ENCODE measurements at regions not wholly inside any gene's neighbourhood (a gene's known extent, or its start where the extent isn't known, plus 50 kb on each side); places are given as distances from the start of the nearest gene placed in this dataset.

DNA sequence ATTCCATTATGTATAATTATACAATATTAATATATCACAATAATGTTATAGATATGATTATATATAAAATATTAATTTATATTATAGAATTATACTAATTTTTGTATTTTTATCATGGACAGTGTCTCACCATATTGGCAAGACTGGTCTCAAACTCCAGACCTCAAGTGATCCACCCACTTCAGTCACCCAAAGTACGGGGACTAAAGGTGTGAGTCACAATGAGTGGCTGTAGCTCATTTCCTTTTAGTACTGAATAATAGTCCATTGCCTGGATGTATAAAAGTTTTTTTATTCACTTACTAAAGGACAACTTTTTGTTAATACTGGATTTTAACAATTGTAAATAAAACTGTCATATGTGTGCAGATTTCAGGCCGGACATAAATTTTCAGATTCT is 417.6 kb upstream of the LINC00305 start:
- H3K9me3 Mint-ChIP-seq, result peaks cover 32% of the 10 kb centered on the region
- no peaks in the 10 kb centered on the region for H3K4me1 Mint-ChIP-seq (ENCODE audit: low read depth)
- no peak overlapping the region for H3K4me3 Mint-ChIP-seq
- H3K27me3 Mint-ChIP-seq (ENCODE audit: low read depth), result no peaks in the 10 kb centered on the region
- DNase-seq (ENCODE audit: low spot score), result no peak
- no peaks in the 10 kb centered on the region for H3K36me3 Mint-ChIP-seq (ENCODE audit: low read depth)
- H3K27ac Mint-ChIP-seq, result no peak overlapping the region

GRCh38 chr18:64562651-64563050 is 413.8 kb upstream of the LINC00305 start:
- H3K4me3 Mint-ChIP-seq, result no peak overlapping the region
- no peak overlapping the region for H3K27ac Mint-ChIP-seq
- H3K4me1 Mint-ChIP-seq (ENCODE audit: low read depth), result no peaks in the 10 kb centered on the region
- no peaks in the 10 kb centered on the region for H3K36me3 Mint-ChIP-seq (ENCODE audit: low read depth)
- H3K27me3 Mint-ChIP-seq (ENCODE audit: low read depth), result no peaks in the 10 kb centered on the region
- no peak for DNase-seq (ENCODE audit: low spot score)
- H3K9me3 Mint-ChIP-seq, result peaks cover 28% of the 10 kb centered on the region

- Mint-ChIP-seq H3K27me3 (ENCODE audit: low read depth) (no peaks in the 10 kb centered on the region), H3K9me3 (peaks cover 29% of the 10 kb centered on the region), H3K4me1 (ENCODE audit: low read depth) (no peaks in the 10 kb centered on the region), H3K27ac (no peak overlapping the region), H3K36me3 (ENCODE audit: low read depth) (no peaks in the 10 kb centered on the region), H3K4me3 (no peak overlapping the region)
- no peak for DNase-seq (ENCODE audit: low spot score)
Measured at GRCh38 chr18:64546451-64546850, 397.6 kb upstream of the LINC00305 start.

GRCh38 chr18:64539847-64540246 is 391.0 kb upstream of the LINC00305 start:
- Mint-ChIP-seq H3K4me3 (no peak overlapping the region), H3K27me3 (ENCODE audit: low read depth) (no peaks in the 10 kb centered on the region)

DNA sequence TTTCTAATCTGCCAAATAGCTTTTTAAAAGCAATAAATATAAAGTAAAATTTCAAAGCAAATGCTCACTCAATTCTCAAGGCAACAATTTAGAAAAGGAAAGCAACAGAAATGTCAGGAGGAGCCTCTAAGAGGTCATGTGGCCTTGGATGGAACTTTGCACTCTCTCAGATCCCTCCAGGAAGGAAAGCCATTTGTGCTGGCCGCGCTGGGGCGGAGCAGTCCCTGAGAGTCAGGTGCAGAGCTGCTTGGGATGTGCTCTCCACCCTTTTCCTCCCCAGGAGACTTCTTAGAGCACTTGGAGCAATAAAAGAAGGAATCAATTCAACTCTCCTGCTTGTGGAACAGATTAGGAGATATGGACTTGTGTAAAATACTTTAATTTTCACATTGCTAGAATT is 379.8 kb upstream of the LINC00305 start:
- Mint-ChIP-seq H3K4me3 (no peak overlapping the region), H3K36me3 (ENCODE audit: low read depth) (no peaks in the 10 kb centered on the region), H3K9me3 (peaks cover 33% of the 10 kb centered on the region), H3K27ac (no peak overlapping the region), H3K4me1 (ENCODE audit: low read depth) (no peaks in the 10 kb centered on the region), H3K27me3 (ENCODE audit: low read depth) (no peaks in the 10 kb centered on the region)
- no peak for DNase-seq (ENCODE audit: low spot score)

More at GRCh38 chr18:64539847-64540246, 391.0 kb upstream of the LINC00305 start:
- Mint-ChIP-seq H3K9me3 (peaks cover 36% of the 10 kb centered on the region), H3K36me3 (ENCODE audit: low read depth) (no peaks in the 10 kb centered on the region), H3K27ac (no peak overlapping the region), H3K4me1 (ENCODE audit: low read depth) (no peaks in the 10 kb centered on the region)
- DNase-seq (ENCODE audit: low spot score), result no peak

GRCh38 chr18:64519201-64519600 is 370.3 kb upstream of the LINC00305 start:
- Mint-ChIP-seq H3K9me3 (peaks cover 19% of the 10 kb centered on the region), H3K4me1 (ENCODE audit: low read depth) (no peaks in the 10 kb centered on the region), H3K36me3 (ENCODE audit: low read depth) (no peaks in the 10 kb centered on the region), H3K4me3 (no peak overlapping the region), H3K27me3 (ENCODE audit: low read depth) (no peaks in the 10 kb centered on the region), H3K27ac (no peak overlapping the region)
- DNase-seq (ENCODE audit: low spot score), result no peak

- no peaks in the 10 kb centered on the region for H3K36me3 Mint-ChIP-seq (ENCODE audit: low read depth)
- no peaks in the 10 kb centered on the region for H3K27me3 Mint-ChIP-seq (ENCODE audit: low read depth)
- H3K4me3 Mint-ChIP-seq, result no peak overlapping the region
- no peak for DNase-seq (ENCODE audit: low spot score)
- H3K27ac Mint-ChIP-seq, result no peak overlapping the region
- no peaks in the 10 kb centered on the region for H3K4me1 Mint-ChIP-seq (ENCODE audit: low read depth)
- peaks cover 19% of the 10 kb centered on the region for H3K9me3 Mint-ChIP-seq
Measured at GRCh38 chr18:64518191-64518590, 369.3 kb upstream of the LINC00305 start.

GRCh38 chr18:64513401-64513800 is 364.5 kb upstream of the LINC00305 start:
- DNase-seq (ENCODE audit: low spot score), result no peak
- no peak overlapping the region for H3K27ac Mint-ChIP-seq
- H3K4me1 Mint-ChIP-seq (ENCODE audit: low read depth), result no peaks in the 10 kb centered on the region
- H3K36me3 Mint-ChIP-seq (ENCODE audit: low read depth), result no peaks in the 10 kb centered on the region
- peaks cover 11% of the 10 kb centered on the region for H3K9me3 Mint-ChIP-seq
- no peak overlapping the region for H3K4me3 Mint-ChIP-seq
- no peaks in the 10 kb centered on the region for H3K27me3 Mint-ChIP-seq (ENCODE audit: low read depth)

DNA sequence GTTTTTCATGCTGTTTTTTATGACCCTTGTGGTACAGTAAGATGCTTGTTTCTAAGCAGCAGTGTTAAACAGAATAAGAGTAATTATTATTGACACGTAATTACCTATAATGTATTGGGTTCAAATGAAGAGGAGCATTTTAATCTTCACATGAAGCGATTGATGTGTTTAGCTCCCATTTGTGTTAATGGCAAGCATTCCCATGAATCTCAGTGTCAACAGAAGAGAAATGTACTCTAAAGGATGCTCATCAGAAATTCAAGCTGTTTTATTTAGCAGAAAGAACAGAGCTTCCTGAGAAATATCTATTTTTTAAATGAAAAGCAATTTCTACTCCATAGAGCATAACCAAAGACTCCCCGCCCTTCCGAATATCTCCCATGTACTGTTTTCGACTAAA is 341.3 kb upstream of the LINC00305 start:
- H3K36me3 Mint-ChIP-seq (ENCODE audit: low read depth), result no peaks in the 10 kb centered on the region
- no peak for DNase-seq (ENCODE audit: low spot score)
- no peaks in the 10 kb centered on the region for H3K27me3 Mint-ChIP-seq (ENCODE audit: low read depth)
- H3K27ac Mint-ChIP-seq, result no peak overlapping the region
- H3K4me3 Mint-ChIP-seq, result no peak overlapping the region
- no peaks in the 10 kb centered on the region for H3K4me1 Mint-ChIP-seq (ENCODE audit: low read depth)
- H3K9me3 Mint-ChIP-seq, result peaks cover 8% of the 10 kb centered on the region

DNA sequence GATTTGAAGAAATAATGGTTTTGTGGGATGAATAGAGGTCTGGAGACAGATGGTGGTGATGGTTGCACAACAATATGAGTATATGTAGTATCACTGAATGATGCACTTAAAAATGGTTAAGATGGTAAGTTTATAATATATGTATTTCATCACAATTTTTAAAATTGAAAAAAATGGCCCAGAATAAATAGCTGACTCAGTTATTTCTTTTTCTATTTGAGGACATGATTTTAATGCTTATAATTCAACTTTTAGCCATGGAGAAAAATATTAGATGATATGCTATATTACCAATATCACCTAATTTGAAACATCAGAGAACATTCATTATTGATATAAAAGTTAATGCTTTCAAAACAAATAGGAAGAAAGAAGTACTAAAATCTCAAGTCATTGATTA is 339.8 kb upstream of the LINC00305 start:
- Mint-ChIP-seq H3K4me1 (ENCODE audit: low read depth) (no peaks in the 10 kb centered on the region), H3K27ac (no peak overlapping the region), H3K9me3 (peaks cover 11% of the 10 kb centered on the region), H3K36me3 (ENCODE audit: low read depth) (no peaks in the 10 kb centered on the region), H3K4me3 (no peak overlapping the region), H3K27me3 (ENCODE audit: low read depth) (no peaks in the 10 kb centered on the region)
- DNase-seq (ENCODE audit: low spot score), result no peak

- H3K27me3 Mint-ChIP-seq (ENCODE audit: low read depth), result no peaks in the 10 kb centered on the region
- peaks cover 24% of the 10 kb centered on the region for H3K9me3 Mint-ChIP-seq
- H3K27ac Mint-ChIP-seq, result no peak overlapping the region
- H3K4me1 Mint-ChIP-seq (ENCODE audit: low read depth), result no peaks in the 10 kb centered on the region
- no peaks in the 10 kb centered on the region for H3K36me3 Mint-ChIP-seq (ENCODE audit: low read depth)
- H3K4me3 Mint-ChIP-seq, result no peak overlapping the region
- DNase-seq (ENCODE audit: low spot score), result no peak
Measured at GRCh38 chr18:64474773-64475172, 325.9 kb upstream of the LINC00305 start.

- Mint-ChIP-seq H3K4me1 (ENCODE audit: low read depth) (no peaks in the 10 kb centered on the region), H3K27ac (no peak overlapping the region), H3K9me3 (peaks cover 28% of the 10 kb centered on the region), H3K27me3 (ENCODE audit: low read depth) (no peaks in the 10 kb centered on the region), H3K36me3 (ENCODE audit: low read depth) (no peaks in the 10 kb centered on the region), H3K4me3 (no peak overlapping the region)
- no peak for DNase-seq (ENCODE audit: low spot score)
Measured at GRCh38 chr18:64474255-64474654, 325.4 kb upstream of the LINC00305 start.

DNA sequence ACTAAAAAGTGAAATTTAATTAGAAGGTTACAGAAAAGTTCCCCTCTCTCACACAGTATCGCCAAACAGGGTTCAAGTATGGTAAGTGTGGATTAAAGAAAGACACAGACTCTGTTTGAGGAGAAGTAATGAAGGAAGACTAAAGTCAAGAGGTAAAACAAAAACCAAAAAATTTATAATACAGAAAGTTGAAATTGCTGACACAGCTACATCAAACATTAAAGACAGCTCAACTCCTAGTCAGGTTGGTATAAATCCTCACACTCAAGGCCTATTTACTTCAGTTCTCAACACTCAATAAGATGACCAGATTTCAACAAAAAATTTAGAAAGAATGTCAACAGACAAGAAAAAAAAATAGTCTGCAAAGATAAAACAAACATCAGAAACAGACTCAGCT is 300.5 kb upstream of the LINC00305 start:
- DNase-seq (ENCODE audit: low spot score), result no peak
- no peaks in the 10 kb centered on the region for H3K27me3 Mint-ChIP-seq (ENCODE audit: low read depth)
- no peaks in the 10 kb centered on the region for H3K4me1 Mint-ChIP-seq (ENCODE audit: low read depth)
- no peaks in the 10 kb centered on the region for H3K36me3 Mint-ChIP-seq (ENCODE audit: low read depth)
- H3K4me3 Mint-ChIP-seq, result no peak overlapping the region
- no peak overlapping the region for H3K27ac Mint-ChIP-seq
- H3K9me3 Mint-ChIP-seq, result peaks cover 42% of the 10 kb centered on the region

DNA sequence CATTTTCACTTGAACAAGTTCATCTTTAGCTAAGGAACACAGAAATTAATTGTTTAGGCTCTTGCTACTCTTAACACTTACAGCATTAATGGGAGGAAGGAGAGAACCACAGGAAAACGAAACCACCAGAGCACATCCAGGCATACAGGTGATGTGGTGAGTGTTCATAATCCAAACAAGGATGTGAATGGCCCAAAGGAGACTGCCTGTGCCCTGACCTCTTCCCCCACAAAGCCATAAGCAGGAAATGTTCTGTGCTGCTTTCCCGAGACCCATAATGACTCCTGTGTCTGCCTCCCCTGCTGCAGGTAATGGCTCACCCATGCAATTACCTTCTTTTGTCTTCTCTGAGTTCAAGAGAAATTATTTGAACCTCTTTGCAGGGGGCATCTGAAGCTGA is 295.9 kb upstream of the LINC00305 start:
- no peaks in the 10 kb centered on the region for H3K27me3 Mint-ChIP-seq (ENCODE audit: low read depth)
- DNase-seq (ENCODE audit: low spot score), result no peak
- no peaks in the 10 kb centered on the region for H3K4me1 Mint-ChIP-seq (ENCODE audit: low read depth)
- H3K27ac Mint-ChIP-seq, result no peak overlapping the region
- H3K4me3 Mint-ChIP-seq, result no peak overlapping the region
- H3K9me3 Mint-ChIP-seq, result peaks cover 44% of the 10 kb centered on the region
- H3K36me3 Mint-ChIP-seq (ENCODE audit: low read depth), result no peaks in the 10 kb centered on the region

DNA sequence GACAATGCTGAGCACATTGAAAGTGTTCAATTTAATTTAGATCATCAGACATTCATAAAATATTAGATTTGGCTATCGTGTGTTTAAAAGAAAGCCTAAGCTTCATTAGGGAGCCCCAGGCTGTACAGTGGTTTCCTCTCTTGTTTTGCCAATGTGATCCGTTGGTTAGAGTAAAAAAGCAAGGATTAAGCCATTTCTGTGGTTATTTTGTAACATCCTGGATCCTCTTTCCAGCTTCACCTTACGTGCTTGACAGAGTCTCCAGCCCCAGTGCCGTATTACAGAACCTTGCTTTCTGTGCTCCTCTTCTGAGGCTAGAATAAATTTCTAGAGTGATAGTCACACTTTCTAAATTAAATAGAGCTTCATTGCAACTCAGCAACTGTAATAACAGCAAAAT is 289.3 kb upstream of the LINC00305 start:
- DNase-seq (ENCODE audit: low spot score), result no peak
- Mint-ChIP-seq H3K4me1 (ENCODE audit: low read depth) (no peaks in the 10 kb centered on the region), H3K27me3 (ENCODE audit: low read depth) (no peaks in the 10 kb centered on the region), H3K4me3 (no peak overlapping the region), H3K36me3 (ENCODE audit: low read depth) (no peaks in the 10 kb centered on the region), H3K9me3 (peaks cover 41% of the 10 kb centered on the region), H3K27ac (no peak overlapping the region)

All from T-helper 2 cell treated with Interferon-gamma antibody and Interleukin-4, amounts not matched to agents 5 μg/mL and 100 μg/mL, for 36 hours (primary cell).